HG02884 (cell line): ENCODE measurements at regions not wholly inside any gene's neighbourhood (a gene's known extent, or its start where the extent isn't known, plus 50 kb on each side); places are given as distances from the start of the nearest gene placed in this dataset.
"Not testable (repeated sequence)": the region's sequence is repeated elsewhere in the genome, so short reads cannot be mapped to it uniquely, and the experiment has no call there.

ENCODE experiments used
- ATAC-seq: cut with Tn5 transposase; IDR thresholded peaks from one replicate; pipeline ENCODE4 v1.9.1; 2021; ENCODE audit warnings: mild to moderate bottlenecking, moderate library complexity; ENCODE audit not compliant: unreplicated experiment

DNA sequence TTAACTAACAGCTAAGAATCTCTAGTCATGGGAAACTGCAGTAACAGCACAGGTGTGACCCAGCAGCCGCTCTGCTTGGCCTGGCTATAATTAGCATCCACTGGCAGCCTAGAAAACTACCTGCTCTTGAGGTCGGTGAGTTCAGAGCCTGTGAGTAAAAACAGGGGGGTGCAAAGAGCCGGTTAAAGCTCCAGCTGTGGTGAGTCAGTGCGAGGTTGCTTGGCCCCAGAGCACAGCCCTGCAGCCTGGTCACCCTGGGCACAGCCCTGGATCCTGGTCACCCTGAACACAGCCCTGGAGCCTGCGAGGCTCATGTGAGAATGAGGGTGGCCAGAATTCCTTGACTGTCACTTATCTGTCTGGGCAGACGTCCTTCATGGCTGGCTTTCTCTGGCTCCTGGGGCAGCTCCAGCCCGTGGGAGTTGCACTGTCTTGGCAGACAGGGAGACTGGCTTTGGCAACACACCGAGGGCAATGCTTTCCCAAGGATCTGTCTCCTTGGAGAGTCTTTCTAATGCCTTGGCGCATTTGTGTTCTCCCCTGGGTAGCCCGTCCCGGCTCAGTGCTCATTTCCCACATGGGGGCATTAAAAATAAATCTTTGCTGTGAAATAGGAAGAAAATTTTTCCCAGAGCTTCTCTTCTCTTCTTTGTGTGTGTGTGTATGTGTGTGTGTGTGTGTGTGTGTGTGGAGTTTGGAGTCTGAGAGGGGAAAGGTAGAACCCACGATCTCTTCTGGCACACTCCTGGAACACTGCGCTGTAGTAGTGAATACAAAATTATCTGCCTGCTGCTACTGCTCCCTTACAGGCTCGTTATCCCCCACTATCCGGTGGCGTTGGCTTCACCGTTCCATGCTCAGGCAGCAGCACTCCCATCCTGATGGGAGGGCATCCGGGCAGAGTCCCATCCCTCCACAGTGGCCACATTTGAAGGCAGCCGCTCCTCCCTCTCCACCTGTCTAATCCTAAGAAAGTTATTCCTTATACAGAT is 250.2 kb upstream of the MEX3C start:
- no peak for ATAC-seq

DNA sequence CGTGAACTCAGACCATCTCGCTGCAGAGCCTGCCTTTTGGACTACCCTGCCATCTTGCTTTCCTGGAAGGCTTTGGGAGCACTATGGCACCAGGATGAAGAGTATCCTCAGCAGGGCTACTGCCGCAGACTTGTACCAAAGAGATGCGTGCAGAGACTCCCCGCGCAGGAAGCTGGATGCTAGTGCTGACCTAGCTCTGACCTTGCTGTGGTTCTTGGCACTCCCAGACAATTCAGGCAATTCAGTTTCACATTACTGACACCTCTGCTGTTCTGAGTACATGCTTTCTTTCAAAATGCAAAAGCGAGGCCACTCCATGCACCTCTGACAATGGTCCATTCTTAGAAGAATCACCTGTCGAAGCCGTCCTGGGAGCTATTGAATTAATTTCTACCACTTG is 251.5 kb upstream of the MEX3C start:
- no peak for ATAC-seq

DNA sequence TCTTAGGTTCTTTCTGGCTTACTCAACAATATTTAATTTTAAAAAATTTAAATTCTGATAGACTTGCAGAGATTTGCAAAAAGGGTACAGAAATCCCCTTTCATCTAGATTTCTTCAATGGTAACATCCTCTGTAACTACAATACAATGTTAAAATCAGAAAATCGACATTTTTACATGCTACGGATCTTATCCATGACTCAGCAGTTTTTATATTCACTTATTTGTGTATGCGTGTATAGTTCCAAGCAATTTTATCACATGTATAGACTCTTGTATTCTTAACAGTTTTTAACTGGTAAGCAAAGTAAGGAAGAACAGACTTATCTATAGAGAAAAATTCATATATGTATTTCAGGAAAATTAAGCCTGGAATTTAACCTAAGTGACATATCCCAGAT is 256.1 kb upstream of the MEX3C start:
- ATAC-seq, result no peak

DNA sequence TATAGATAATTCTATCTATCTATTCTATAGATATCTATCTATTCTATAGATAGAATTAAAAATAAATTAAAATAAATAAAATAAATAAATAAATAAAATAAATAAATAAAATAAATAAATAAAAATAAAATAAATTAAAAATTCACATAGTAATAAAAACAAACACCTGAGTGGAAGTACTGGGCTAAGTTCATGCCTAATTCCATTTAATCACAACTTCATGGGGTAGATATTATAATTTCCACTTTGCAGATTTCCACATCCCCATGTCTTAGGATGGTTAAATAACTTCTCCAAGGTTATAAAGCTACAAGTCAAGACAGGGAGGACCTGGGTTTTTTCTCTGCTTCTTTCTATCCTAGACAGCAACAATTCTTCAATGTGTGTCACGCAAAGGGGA is 261.4 kb upstream of the MEX3C start:
- no peak for ATAC-seq

DNA sequence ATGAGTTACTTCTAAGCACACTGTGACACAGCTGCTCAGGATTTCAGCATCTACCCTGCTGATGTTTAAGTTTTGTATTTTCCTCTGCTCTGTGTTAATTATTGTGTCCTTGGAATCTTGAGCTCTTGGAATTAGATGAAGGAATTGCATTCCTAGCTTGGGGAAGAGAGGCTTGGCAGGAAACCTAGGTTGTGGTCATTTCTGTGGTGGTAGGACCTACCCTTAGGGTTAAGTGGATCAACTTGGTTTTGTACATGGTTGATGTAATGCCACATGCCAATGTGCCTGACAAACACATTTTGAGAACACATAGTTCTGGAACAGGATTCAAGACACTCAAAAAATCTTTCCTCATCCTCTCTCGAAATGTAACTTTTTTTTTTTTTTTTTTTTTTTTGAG is 264.5 kb upstream of the MEX3C start:
- no peak for ATAC-seq

DNA sequence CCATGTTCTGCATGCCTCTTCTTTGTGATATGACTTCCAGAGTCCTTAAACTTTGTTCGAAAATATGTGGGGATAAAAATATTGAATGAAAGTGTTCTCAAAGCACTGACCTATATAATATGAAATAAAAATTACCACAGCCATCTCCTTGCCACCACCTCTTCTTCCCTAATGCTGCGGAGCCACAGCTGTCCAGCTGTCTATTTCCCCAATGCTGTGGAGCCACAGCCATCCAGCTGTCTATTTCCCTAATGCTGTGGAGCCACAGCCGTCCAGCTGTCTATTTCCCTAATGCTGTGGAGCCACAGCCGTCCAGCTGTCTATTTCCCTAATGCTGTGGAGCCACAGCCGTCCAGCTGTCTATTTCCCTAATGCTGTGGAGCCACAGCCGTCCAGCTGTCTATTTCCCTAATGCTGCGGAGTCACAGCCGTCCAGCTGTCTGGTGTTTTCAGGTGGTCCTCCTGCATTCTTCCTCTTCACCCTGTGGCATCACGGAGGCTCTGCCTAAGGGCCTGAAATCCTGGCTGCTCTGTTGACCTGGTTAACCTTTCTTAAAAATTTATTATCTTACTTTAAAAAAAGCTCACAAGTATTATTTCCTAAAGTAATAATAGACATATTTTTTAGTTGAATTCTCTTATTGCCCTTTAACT is 266.1 kb upstream of the MEX3C start:
- no peak for ATAC-seq

DNA sequence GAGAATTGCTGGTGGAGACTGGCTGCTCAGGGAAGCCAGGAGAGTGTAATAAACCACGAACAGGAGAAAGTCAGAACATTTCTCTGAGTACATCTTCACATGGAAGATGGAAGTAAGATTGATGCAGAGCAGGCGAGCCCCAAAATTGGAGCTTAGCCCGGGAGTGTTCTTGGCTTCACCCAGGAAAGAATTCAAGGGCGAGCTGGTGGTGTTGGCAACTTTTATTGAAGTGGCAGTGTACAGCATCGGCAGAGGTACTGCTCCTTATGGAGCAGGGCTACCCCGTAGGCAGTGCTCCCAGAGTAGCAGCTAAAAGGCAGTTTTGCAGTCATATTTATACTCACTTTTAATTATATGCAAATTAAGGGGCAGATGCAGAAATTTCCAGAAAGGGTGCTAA is 281.4 kb upstream of the MEX3C start:
- no peak for ATAC-seq

DNA sequence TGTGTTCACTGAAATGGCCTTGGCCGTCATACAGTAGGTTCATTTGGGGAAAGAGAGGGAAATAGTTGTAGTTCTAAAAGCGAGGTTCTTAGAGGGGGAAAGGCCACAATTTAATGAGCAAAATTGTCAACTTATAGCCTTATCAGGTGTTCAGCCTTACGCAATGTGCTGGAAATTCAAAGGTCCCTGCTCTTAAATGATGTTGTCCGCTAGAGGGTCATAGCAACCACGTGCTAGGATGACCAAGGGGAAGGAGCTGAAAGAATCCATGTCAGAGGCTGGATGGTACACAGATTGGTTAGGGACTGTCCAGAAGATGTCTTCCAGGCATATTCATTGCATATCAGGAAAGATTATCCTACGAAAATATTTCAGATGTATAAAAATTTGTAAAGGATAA is 282.3 kb upstream of the MEX3C start:
- ATAC-seq, result no peak

DNA sequence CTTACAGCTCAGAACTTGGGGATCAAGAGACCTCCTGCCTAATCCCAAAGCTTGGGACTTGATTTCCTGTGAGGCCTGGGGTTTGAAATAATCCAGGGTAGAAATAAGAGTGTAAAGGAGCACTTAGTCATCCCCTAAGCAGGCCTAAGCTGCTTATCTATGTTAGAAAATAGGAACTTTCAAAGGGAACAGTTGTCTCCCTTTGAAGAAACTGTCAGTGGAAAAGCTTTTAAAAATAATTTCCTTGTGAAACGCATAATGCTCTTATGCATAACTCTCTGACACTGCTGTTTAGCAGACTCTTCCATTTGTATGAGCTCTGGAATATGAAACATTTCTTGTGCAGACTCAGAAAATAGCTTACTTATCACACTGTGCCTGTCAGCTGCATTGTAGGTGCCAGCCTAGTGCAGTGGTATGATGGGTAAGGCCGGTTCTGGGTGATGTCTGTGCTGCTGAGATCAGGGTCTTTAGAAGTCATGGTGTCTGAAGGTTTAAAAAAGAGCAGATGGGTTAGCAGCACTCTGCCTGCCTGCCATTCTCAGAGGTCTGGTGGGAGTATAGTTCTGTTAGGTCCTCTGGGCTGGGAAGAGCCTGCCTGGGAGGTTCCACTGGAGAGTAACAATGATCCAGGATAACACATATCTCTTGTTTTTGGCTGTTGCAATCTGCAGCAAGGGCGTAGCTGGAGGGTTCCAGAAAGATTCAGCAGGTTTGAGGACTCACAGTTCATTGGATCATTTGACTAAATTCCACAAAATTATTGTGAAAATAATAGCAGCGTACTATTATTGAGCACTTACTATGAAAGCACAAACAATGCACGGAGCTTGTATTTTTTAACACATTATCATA is 283.2 kb upstream of the MEX3C start:
- no peak for ATAC-seq

DNA sequence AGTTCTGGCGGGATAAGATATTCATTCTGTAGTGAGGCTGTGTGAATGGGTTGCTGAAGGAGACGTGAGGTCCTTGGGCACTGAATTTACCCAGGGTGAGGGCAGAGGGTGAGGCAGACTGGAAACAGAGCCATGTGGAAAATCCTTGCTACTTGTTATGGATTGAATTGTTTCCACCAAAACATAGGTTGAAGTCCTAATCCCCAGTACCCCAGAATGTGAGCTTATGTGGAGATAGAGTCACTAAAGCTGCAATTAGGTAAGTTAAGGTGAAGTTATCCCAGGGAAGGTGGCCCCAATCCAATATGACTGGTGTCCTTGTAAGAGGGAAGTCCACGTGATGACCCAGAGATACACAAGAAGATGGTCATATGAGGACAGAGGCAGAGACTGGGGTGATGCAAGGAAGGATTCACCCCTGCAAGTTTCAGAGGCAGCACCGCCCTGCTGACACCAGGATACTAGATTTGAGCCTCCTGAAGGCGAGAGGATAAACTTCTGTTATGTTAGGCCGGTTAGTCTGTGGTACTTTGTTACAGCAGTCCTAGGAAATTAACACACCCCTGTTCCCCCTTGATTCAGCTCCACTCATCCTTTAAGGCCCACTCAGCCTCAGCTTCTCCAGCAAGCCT is 289.4 kb upstream of the MEX3C start:
- ATAC-seq, result no peak

DNA sequence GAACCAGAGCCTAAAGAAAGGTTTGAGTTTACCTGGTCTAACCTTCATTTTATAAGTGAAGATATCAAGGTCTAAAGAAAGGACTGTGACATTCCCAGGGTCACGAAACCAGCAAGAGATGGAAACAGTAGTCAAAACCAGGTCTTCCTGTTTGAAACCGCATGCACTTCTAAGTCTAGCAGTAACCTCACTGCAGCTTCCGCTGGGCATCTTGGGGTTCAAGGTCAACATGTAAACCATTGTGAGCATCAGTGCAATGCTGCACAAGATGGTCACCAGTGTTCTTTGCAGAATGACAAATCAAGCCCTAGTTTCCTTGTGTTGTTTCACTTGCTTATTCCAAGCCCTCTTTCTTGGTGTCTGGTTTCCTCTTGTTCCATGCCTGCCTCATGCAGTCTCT is 292.9 kb upstream of the MEX3C start:
- ATAC-seq, result no peak

DNA sequence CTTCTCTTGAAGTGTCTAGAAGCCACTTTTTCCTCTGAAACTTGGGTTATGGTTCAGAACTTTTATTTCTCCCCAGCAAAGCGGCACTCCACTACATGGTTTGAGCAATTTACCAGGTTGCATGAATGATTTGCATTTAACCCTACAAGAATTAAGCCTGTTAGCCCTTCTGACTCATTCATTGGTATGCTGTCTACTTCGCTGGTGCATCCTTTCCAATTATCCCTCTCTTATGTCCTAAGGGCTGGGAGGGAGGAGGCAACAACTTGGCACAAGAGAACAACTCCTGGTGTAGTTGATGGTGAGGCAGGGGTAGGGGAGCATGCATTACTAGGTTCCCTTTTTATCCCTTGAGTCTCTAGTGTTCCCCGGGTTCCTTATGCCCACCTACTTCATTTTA is 293.4 kb upstream of the MEX3C start:
- ATAC-seq, result no peak

DNA sequence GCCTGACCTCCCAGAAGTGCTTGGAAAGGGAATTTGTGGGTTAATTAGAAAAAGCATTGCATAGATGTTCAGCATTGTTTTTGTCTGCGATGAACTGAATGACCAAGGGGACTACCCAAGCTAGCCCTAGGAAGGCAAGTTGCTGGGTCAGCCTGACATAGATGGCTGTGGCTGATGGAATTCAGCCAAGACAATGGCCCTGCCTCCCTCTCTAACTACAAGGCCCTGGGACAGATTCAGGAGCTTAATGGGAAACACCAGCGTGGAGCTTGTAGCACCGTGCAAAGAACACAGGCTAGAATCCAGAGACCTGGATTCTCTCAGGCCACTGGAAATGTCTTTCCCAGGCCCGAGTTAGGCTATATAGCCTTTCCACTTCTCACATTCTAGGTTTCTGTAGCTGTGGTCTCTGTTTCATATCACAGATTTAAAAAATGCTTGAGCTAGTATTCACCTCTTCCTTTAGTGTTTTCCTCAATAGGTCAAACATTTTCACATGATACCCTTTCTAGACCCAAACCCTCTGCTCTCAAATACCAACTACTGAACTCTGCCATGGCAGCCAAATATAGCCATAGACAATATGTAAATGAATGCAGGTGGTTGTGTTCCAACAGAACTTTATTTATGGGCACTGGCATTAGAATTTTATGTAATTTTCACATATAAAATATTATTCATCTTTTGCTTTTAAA is 294.3 kb upstream of the MEX3C start:
- no peak for ATAC-seq

DNA sequence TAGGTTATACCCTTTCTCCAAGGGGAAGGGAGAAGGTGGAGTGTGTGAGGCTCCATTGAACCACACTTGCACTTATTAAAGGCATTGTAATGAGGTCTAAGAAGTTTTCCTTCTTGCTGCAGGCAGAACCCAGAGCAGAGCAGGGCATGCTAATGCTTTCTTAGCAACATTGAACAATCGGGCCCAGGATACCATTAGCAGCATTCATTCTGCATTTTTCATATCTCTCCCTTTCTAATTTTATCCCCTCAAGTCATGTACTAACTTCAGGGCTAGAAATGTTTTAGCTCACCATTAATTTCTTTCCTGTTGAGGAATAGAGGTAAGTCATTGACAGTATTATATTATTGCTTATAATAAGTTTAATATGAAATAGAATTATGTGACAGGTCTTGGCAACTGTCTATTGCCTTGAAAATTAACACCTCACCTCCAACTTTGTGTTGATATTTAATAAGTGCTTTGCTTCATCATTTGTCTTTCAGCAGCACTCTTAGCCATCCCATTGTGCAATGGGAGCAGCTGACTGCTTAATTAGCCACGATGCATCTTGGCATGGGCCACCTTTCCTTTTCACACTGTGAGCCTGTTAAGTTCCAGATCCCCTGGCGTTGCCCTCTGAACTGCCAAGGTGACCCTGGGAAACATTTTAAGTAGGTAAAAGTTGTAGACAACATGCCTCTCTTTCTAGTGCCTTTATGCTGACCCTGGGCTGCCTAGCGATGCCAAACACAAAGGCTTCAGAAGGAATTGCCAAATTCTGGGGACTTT is 300.8 kb upstream of the MEX3C start:
- ATAC-seq, result no peak

DNA sequence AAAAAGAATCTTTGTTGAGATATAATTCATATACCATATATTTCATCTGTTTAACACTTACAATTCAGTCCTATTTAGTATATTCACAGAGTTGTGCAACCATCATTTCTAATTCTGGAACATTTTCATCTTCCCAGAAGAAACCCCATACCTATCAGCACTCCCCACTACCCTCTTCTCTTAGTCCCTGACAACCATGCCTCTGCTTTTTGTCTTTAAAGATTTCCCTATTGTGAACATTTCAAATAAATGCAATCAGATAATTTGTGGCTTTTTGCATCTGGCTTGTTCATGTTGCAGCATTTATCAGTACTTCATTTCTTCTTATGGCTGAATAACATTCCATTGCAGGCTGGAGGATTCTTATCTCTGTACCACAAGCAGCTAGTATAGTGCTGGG is 305.9 kb upstream of the MEX3C start:
- no peak for ATAC-seq

DNA sequence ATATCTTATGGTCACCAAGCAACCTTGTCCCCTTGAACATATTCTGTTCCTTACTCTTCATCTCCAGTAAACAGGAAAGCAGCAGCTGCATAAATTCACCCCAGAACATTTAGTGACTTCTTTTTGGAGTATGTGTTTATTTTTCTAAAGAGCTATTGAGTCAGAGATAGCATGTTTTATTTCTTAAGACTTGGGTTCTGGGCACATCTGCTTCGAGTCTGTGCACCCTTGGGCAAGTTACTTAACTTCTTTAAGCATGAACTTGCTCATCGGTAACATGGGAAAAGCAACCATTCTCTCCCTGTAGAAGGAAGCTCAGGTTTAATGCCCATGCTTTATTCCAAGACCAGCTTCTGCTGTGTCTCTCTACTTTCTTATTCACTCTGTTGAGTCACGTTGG is 309.3 kb upstream of the MEX3C start:
- no peak for ATAC-seq

DNA sequence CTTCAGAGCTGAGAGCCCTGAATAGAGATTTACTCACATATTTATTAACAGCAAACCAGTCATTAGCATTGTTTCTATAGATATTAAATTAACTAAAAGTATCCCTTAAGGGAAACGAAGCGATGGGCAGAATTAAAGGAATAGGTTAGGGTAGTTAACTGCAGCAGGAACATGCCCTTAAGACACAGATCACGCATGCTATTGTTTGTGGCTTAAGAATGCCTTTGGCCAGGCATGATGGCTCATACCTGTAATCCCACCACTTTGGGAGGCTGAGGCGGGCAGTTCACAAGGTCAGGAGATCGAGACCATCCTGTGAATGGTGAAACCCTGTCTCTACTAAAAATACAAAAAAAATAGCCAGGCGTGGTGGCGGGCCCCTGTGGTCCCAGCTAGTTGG is 310.9 kb upstream of the MEX3C start:
- ATAC-seq, result not testable (repeated sequence)

DNA sequence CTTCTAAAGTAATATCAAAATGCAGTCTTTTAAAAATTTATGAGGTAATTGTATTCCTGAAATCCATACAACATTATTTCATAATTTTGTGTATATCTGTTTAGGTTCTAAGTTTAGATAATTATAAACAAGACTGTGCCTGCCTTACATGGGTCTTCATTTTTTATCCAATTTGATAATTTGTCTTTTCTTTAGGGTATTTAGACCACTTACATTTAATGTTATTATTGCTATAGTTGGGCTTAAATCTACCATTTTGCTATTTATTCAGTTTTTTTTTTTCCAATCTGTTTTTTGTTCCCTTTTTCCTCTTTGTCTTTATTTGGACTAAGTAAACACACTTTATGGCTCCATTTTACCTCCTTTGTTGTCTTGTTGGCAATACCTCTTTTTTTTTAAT is 312.5 kb upstream of the MEX3C start:
- ATAC-seq, result no peak

DNA sequence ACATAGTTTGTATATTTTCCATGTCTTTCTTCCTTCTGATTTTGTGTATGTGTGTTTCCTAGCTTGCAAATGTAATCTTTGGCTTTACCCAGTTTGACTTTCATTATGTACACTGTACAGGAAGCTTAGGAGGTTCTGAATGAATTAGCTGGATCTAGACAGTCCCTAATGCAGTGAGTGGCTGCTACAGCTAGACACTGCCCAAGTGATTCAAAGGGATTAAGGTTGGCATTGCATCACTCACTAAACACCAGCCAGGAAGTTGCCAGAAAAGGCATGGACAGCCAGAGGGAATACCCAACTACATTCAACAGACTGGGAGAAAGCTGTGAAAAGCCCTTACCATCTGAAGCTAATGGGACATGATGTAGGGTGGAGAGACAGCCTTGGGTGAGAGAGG is 316.0 kb upstream of the MEX3C start:
- ATAC-seq, result no peak

DNA sequence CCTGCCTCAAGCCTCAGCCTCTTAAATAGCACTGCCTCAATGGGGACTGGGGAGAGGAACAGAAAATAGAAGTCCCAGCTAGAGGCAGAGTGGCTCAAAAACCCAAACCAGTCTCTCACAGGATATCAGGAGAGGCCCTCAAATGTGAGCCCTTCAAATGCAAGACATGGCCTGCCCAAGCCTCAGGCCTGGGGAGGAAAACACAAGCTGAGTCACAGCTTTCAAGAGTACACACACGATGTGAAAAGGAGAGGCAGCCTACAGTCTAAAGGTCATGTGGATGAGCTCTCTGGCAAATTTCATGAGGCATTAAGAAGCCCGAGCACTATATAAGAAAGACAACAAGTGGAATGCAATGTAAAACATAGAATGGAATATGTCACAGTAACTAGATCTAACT is 316.6 kb upstream of the MEX3C start:
- no peak for ATAC-seq
